ENCODE measurements at regions not wholly inside any gene's neighbourhood (a gene's known extent, or its start where the extent isn't known, plus 50 kb on each side); places are given as distances from the start of the nearest gene placed in this dataset.

GRCh38 chr9:19568946-19569345 lies 160.1 kb downstream of the ACER2 start:
- Histone ChIP-seq H3K4me1 (ENCODE audit: control insufficient read depth, insufficient read depth, low read length) (no peaks in the 10 kb centered on the region), H3K9me3 (ENCODE audit: control insufficient read depth, low read length) (no peaks in the 10 kb centered on the region), H3K4me3 (ENCODE audit: low read length) (no peak overlapping the region), H3K36me3 (ENCODE audit: control insufficient read depth, insufficient read depth, low read length) (no peaks in the 10 kb centered on the region), H3K27me3 (ENCODE audit: control insufficient read depth, insufficient read depth, low read length, poor library complexity, severe bottlenecking) (no peaks in the 10 kb centered on the region), H3K9ac (ENCODE audit: extremely low read depth, low read length, poor library complexity, severe bottlenecking) (no peak overlapping the region), H3K27ac (ENCODE audit: low read depth, low read length) (no peak overlapping the region)
- DNase-seq, result no peak
- Mint-ChIP-seq H3K27me3 (ENCODE audit: insufficient read depth) (no peaks in the 10 kb centered on the region), H3K36me3 (ENCODE audit: low read depth) (no peaks in the 10 kb centered on the region), H3K27ac (no peak overlapping the region), H3K4me3 (no peak overlapping the region), H3K9me3 (peaks cover 1% of the 10 kb centered on the region), H3K4me1 (no peaks in the 10 kb centered on the region)
- WGBS, 2 experiments (ENCODE audit: insufficient coverage in 1 of 2, insufficient read length in 1 of 2), result 87 to 93% methylated on average over 3 of the region's 3 CpGs
- TF ChIP-seq CTCF (conservative IDR thresholded peaks at IDR 0.05), result no peak

- Mint-ChIP-seq H3K4me1 (no peaks in the 10 kb centered on the region), H3K27me3 (ENCODE audit: insufficient read depth) (no peaks in the 10 kb centered on the region), H3K36me3 (ENCODE audit: low read depth) (no peaks in the 10 kb centered on the region), H3K9me3 (peaks cover 3% of the 10 kb centered on the region), H3K27ac (no peak overlapping the region), H3K4me3 (no peak overlapping the region)
- H3K36me3 ChIP-seq (ENCODE audit: control insufficient read depth, insufficient read depth, low read length), result no peaks in the 10 kb centered on the region
- H3K27me3 ChIP-seq (ENCODE audit: control insufficient read depth, insufficient read depth, low read length, poor library complexity, severe bottlenecking), result no peaks in the 10 kb centered on the region
- WGBS, 2 experiments (ENCODE audit: insufficient coverage in 1 of 2, insufficient read length in 1 of 2), result 82 to 100% methylated on average over 1 to 3 of the region's 3 CpGs
- H3K4me3 ChIP-seq (ENCODE audit: low read length), result no peak overlapping the region
- H3K9ac ChIP-seq (ENCODE audit: extremely low read depth, low read length, poor library complexity, severe bottlenecking), result no peak overlapping the region
- TF ChIP-seq CTCF (conservative IDR thresholded peaks at IDR 0.05), result no peak
- no peak for DNase-seq
- H3K27ac ChIP-seq (ENCODE audit: low read depth, low read length), result no peak overlapping the region
- H3K4me1 ChIP-seq (ENCODE audit: control insufficient read depth, insufficient read depth, low read length), result no peaks in the 10 kb centered on the region
- no peaks in the 10 kb centered on the region for H3K9me3 ChIP-seq (ENCODE audit: control insufficient read depth, low read length)
These were observed 155.7 kb downstream of the ACER2 start for GRCh38 chr9:19564396-19565061.

GRCh38 chr9:19555214-19555613 lies 146.4 kb downstream of the ACER2 start:
- H3K36me3 Mint-ChIP-seq (ENCODE audit: low read depth), result peaks cover 2% of the 10 kb centered on the region
- H3K4me1 Mint-ChIP-seq, result peaks cover 6% of the 10 kb centered on the region
- H3K27me3 Mint-ChIP-seq (ENCODE audit: insufficient read depth), result no peaks in the 10 kb centered on the region
- TF ChIP-seq CTCF (conservative IDR thresholded peaks at IDR 0.05), result no peak
- Histone ChIP-seq H3K27me3 (ENCODE audit: control insufficient read depth, insufficient read depth, low read length, poor library complexity, severe bottlenecking) (no peaks in the 10 kb centered on the region), H3K9ac (ENCODE audit: extremely low read depth, low read length, poor library complexity, severe bottlenecking) (no peak overlapping the region), H3K4me1 (ENCODE audit: control insufficient read depth, insufficient read depth, low read length) (no peaks in the 10 kb centered on the region), H3K4me3 (ENCODE audit: low read length) (no peak overlapping the region), H3K9me3 (ENCODE audit: control insufficient read depth, low read length) (peaks cover 26% of the 10 kb centered on the region), H3K27ac (ENCODE audit: low read depth, low read length) (no peak overlapping the region), H3K36me3 (ENCODE audit: control insufficient read depth, insufficient read depth, low read length) (no peaks in the 10 kb centered on the region)
- 87% methylated on average over 4 of the region's 4 CpGs; no CpG with 5 or more reads in 1 of the 2 experiments for WGBS, 2 experiments (ENCODE audit: insufficient coverage in 1 of 2, insufficient read length in 1 of 2)
- peaks cover 27% of the 10 kb centered on the region for H3K9me3 Mint-ChIP-seq
- H3K4me3 Mint-ChIP-seq, result no peak overlapping the region
- H3K27ac Mint-ChIP-seq, result no peak overlapping the region
- no peak for DNase-seq

Data from endodermal cell (in vitro differentiated cells).